A673 (cell line): ENCODE measurements at regions not wholly inside any gene's neighbourhood (a gene's known extent, or its start where the extent isn't known, plus 50 kb on each side); places are given as distances from the start of the nearest gene placed in this dataset.

Source experiments
- BruUV-seq: library from RNA; stranded (reverse); fragments of 400-500 nt; replicated peaks from 2 replicates; lab custom pipeline; 2021; lab: Mats Ljungman, UMichigan
- CTCF ChIA-PET: fragments of 300-600 bp; sonication (Branson Sonifier 250); formaldehyde crosslinking; loops from one replicate; lab custom pipeline; 2022; ENCODE audit warnings: antibody characterized with exemption; lab: Charles Lee
- POLR2A ChIA-PET: fragments of 300-600 bp; sonication (Branson Sonifier 250); formaldehyde crosslinking; loops from one replicate; lab custom pipeline; 2022; ENCODE audit warnings: antibody characterized with exemption; ENCODE audit not compliant: low non-redundant PET; lab: Charles Lee
- DNase-seq: peaks from one replicate; pipeline ENCODE4 v3.0.0-alpha.2; 2015; ENCODE audit warnings: low spot score
- H3K27ac ChIP-seq: fragments of 200-600 bp; sonication (generic); 2 replicates; pipeline ENCODE4 v1.5.1; 2016; ENCODE audit warnings: mixed run types, low read depth, mild to moderate bottlenecking, mixed read lengths, antibody characterized with exemption, low read length; ENCODE audit not compliant: poor library complexity, severe bottlenecking
- H3K27me3 ChIP-seq: fragments of 200-600 bp; sonication (generic); replicated peaks from 2 replicates; pipeline ENCODE4 v1.6.1; 2017; ENCODE audit warnings: mixed run types, low read depth, mild to moderate bottlenecking, mixed read lengths, antibody characterized with exemption, low read length; ENCODE audit not compliant: insufficient read depth, poor library complexity
- H3K36me3 ChIP-seq: fragments of 200-600 bp; sonication (generic); 2 replicates; pipeline ENCODE4 v1.6.1; 2016; ENCODE audit warnings: mixed run types, mild to moderate bottlenecking, mixed read lengths, antibody characterized with exemption, low read length; ENCODE audit not compliant: insufficient read depth, poor library complexity, severe bottlenecking
- H3K4me1 ChIP-seq: fragments of 200-600 bp; sonication (generic); 2 replicates; pipeline ENCODE4 v1.6.1; 2017; ENCODE audit warnings: mixed run types, mild to moderate bottlenecking, mixed read lengths, antibody characterized with exemption, low read length; ENCODE audit not compliant: insufficient read depth, poor library complexity, severe bottlenecking
- H3K4me3 ChIP-seq: fragments of 200-600 bp; sonication (generic); 2 replicates; pipeline ENCODE4 v1.5.1; 2016; ENCODE audit warnings: low read depth, mixed run types, mild to moderate bottlenecking, mixed read lengths, low read length; ENCODE audit not compliant: poor library complexity, severe bottlenecking
- H3K9me3 ChIP-seq: fragments of 200-600 bp; sonication (generic); 2 replicates; pipeline ENCODE4 v1.6.1; 2016; ENCODE audit warnings: mixed run types, low read depth, mild to moderate bottlenecking, mixed read lengths, antibody characterized with exemption, low read length; ENCODE audit not compliant: poor library complexity, severe bottlenecking
- EZH2 ChIP-seq: fragments of 200-600 bp; sonication (generic); IDR thresholded peaks from 2 replicates; pipeline ENCODE4 v1.6.1; 2017; ENCODE audit warnings: borderline replicate concordance, low read depth, mild to moderate bottlenecking, mixed read lengths, antibody characterized with exemption, low read length; ENCODE audit not compliant: poor library complexity, severe bottlenecking
- intact Hi-C: fragments of 100-400 bp; cut with micrococcal nuclease; formaldehyde crosslinking; loops from one replicate; pipeline ENCODE4 v1.10.0; 2022; ENCODE audit not compliant: unreplicated experiment
- TF ChIP-seq, protein P1 (sequence below): fragments of 300-800, 200-600 bp; sonication (generic); conservative IDR thresholded peaks from 2 replicates; pipeline ENCODE4 v1.5.1; 2017; ENCODE audit warnings: low read depth, mild to moderate bottlenecking, antibody characterized with exemption, low read length, moderate library complexity, mixed read lengths

DNA sequence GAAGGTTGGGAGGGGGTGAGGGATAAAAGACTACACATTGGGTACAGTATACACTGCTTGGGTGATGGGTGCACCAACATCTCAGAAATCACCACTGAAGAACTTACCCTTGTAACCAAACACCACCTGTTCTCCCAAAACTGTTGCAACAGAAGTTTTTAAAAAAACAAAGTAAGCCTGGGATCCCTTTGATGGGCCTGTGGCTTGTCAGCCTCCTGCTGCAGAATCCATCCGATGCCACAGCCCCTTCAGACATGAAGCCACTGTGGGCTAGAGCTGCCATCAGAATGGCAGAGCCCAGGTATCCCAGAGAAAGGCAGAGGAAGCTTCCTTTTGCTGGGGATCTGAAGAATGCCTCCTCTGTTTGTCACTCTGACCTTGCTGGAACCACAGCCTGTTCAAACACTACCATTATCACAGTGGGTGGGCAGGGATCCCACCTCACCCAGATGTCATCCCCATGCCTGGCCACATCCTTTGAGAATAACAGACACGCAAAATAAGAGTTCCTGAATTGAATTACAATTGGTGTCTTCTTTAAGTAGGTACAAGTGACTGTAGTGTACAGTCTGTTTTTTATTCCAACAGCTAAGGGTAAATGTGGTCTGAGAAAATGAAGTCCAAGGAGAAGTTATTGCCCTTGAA is 78.1 kb upstream of the DIRAS2 start:
- intact Hi-C loops: no loop called here
- Histone ChIP-seq H3K27me3 (no peaks in the 10 kb centered on the region), H3K4me1 (no peaks in the 10 kb centered on the region), H3K36me3 (no peaks in the 10 kb centered on the region), H3K4me3 (no peak overlapping the region), H3K9me3 (no peaks in the 10 kb centered on the region), H3K27ac (no peak overlapping the region)
- no peak for DNase-seq
- ChIA-PET POLR2A (no interaction called here), CTCF (no interaction called here)
- BruUV-seq: no TSS peak
- no peak for TF ChIP-seq EZH2
- TF ChIP-seq, protein P1, sequence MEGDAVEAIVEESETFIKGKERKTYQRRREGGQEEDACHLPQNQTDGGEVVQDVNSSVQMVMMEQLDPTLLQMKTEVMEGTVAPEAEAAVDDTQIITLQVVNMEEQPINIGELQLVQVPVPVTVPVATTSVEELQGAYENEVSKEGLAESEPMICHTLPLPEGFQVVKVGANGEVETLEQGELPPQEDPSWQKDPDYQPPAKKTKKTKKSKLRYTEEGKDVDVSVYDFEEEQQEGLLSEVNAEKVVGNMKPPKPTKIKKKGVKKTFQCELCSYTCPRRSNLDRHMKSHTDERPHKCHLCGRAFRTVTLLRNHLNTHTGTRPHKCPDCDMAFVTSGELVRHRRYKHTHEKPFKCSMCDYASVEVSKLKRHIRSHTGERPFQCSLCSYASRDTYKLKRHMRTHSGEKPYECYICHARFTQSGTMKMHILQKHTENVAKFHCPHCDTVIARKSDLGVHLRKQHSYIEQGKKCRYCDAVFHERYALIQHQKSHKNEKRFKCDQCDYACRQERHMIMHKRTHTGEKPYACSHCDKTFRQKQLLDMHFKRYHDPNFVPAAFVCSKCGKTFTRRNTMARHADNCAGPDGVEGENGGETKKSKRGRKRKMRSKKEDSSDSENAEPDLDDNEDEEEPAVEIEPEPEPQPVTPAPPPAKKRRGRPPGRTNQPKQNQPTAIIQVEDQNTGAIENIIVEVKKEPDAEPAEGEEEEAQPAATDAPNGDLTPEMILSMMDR: no peak

GRCh38 chr9:90706230-90706629 is 63.6 kb upstream of the DIRAS2 start:
- no peak for DNase-seq
- TF ChIP-seq EZH2: no peak
- TF ChIP-seq, protein P1: no peak
- CTCF ChIA-PET: no interaction called here
- Histone ChIP-seq H3K9me3 (no peaks in the 10 kb centered on the region), H3K36me3 (no peaks in the 10 kb centered on the region), H3K4me3 (no peak overlapping the region), H3K27ac (no peak overlapping the region), H3K4me1 (no peaks in the 10 kb centered on the region), H3K27me3 (no peaks in the 10 kb centered on the region)
- intact Hi-C loops: no loop called here
- BruUV-seq: no TSS peak
- POLR2A ChIA-PET: no interaction called here

DNA sequence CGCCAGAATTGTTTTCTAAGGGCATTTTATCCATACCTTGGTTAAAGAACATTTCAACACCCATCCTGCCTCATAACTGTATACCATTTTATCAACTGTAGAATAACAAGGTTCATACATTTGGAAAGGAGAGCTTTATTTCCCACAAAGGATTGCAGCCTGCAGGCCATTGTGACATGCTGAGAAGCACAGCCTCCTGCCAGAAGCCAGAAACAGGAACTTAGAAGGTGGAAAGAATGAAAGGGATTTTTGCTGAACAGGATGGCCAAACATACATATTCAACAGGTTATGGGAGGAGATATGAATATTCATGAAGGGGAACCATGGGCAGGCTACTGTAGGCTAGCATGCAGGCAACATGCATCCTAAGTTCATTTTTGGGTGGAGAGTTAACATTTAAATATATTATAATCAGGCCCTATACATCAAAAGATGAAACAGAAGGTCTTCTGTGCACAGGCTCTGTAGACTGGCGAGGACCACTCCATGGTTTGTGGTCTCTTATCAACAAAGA is 59.9 kb upstream of the DIRAS2 start:
- Histone ChIP-seq H3K4me1 (no peaks in the 10 kb centered on the region), H3K36me3 (no peaks in the 10 kb centered on the region), H3K27me3 (no peaks in the 10 kb centered on the region), H3K4me3 (no peak overlapping the region), H3K9me3 (no peaks in the 10 kb centered on the region), H3K27ac (no peak overlapping the region)
- DNase-seq: no peak
- intact Hi-C loops: no loop called here
- POLR2A ChIA-PET: no interaction called here
- CTCF ChIA-PET: no interaction called here
- TF ChIP-seq, protein P1: no peak
- TF ChIP-seq EZH2: no peak
- no TSS peak for BruUV-seq
